Right lobe of liver (tissue), 4 donors: ENCODE measurements at regions not wholly inside any gene's neighbourhood (a gene's known extent, or its start where the extent isn't known, plus 50 kb on each side); places are given as distances from the start of the nearest gene placed in this dataset.

Source experiments
- CTCF ChIP-seq, 4 donors: fragments of 200-600 bp in 3 of 4; fragments of 450-650 bp in 1 of 4; IDR thresholded peaks; one replicate each; pipeline versions ENCODE4 v1.5.1 to v1.8.0; 2016 to 2022; ENCODE audit warnings: antibody characterized with exemption in 4 of 4, mild to moderate bottlenecking in 2 of 4
- POLR2A ChIP-seq: fragments of 450-650 bp; IDR thresholded peaks from one replicate; pipeline ENCODE4 v1.6.1; 2017; ENCODE audit warnings: antibody characterized with exemption, mild to moderate bottlenecking
- donor health status: DM: no; HTN: no; CAD: no.
- donor health status: DM: no; HTN: no; CAD: no.
- donor health status: DM: no; HTN: yes; CAD: no.

GRCh38 chr22:34842630-34843029 is 223.3 kb upstream of the ISX start:
- TF ChIP-seq CTCF (IDR thresholded peaks at IDR 0.05), result no peak
- TF ChIP-seq POLR2A, result no peak
